Prostate gland (tissue), 2 donors: ENCODE measurements at regions not wholly inside any gene's neighbourhood (a gene's known extent, or its start where the extent isn't known, plus 50 kb on each side); places are given as distances from the start of the nearest gene placed in this dataset.

ENCODE experiments used
- POLR2A ChIP-seq: fragments of 450-650 bp; IDR thresholded peaks from one replicate; pipeline ENCODE4 v1.6.1; 2016; ENCODE audit warnings: antibody characterized with exemption, mild to moderate bottlenecking
- POLR2AphosphoS5 ChIP-seq: sonication (generic); formaldehyde crosslinking; IDR thresholded peaks from one replicate; pipeline ENCODE4 v1.6.1; 2017; ENCODE audit warnings: antibody characterized with exemption
- TF ChIP-seq, protein P1 (sequence below), 4 experiments: fragments of 200-600 bp in 2 of 4; fragments of 450-650 bp in 2 of 4; sonication (generic) in 2 of 4; IDR thresholded peaks; 1 replicate in 3 of 4; 2 replicates in 1 of 4; pipeline ENCODE4 v1.5.1; 2016 to 2019; ENCODE audit warnings: antibody characterized with exemption in 4 of 4, mild to moderate bottlenecking in 2 of 4, moderate library complexity in 2 of 4

DNA sequence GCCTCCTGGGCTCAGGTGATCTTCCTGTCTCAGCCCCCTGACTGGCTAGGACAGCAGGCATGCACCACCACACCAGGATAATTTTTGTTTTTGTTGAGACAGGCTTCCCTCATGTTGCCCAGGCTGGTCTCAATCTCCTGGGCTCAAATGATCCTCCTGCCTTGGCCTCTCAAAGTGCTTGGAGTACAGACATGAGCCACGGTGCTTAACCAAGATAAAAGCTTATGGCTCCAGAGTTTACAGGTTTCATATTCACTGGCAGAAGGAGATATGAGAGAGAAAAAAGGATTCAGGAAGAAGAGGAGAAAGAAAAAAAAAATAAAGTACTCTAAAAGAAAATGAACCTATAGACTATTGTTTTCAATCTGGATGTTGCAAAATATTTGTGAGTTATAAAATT is 748.8 kb upstream of the NCAM2 start:
- TF ChIP-seq POLR2A: no peak
- TF ChIP-seq, protein P1, sequence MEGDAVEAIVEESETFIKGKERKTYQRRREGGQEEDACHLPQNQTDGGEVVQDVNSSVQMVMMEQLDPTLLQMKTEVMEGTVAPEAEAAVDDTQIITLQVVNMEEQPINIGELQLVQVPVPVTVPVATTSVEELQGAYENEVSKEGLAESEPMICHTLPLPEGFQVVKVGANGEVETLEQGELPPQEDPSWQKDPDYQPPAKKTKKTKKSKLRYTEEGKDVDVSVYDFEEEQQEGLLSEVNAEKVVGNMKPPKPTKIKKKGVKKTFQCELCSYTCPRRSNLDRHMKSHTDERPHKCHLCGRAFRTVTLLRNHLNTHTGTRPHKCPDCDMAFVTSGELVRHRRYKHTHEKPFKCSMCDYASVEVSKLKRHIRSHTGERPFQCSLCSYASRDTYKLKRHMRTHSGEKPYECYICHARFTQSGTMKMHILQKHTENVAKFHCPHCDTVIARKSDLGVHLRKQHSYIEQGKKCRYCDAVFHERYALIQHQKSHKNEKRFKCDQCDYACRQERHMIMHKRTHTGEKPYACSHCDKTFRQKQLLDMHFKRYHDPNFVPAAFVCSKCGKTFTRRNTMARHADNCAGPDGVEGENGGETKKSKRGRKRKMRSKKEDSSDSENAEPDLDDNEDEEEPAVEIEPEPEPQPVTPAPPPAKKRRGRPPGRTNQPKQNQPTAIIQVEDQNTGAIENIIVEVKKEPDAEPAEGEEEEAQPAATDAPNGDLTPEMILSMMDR (IDR thresholded peaks at IDR 0.05): no peak
- TF ChIP-seq POLR2AphosphoS5: no peak
